ENCODE measurements at regions not wholly inside any gene's neighbourhood (a gene's known extent, or its start where the extent isn't known, plus 50 kb on each side); places are given as distances from the start of the nearest gene placed in this dataset.

GRCh38 chr5:34545164-34545563, 111.0 kb upstream of the RAI14 start:
- no peak overlapping the region for H3K27ac ChIP-seq
- 47 to 81% (median 67%) methylated on average over 3 of the region's 3 CpGs for WGBS, 4 donors
- no peaks in the 10 kb centered on the region for H3K36me3 ChIP-seq (replicated peaks in 1 of 2)
- H3K4me1 ChIP-seq (replicated peaks in 1 of 2), result no peaks in the 10 kb centered on the region
- H3K9me3 ChIP-seq (replicated peaks in 1 of 3), result peaks cover 0 to 7% (median 0%) of the 10 kb centered on the region in 3 donors
- no peak for TF ChIP-seq POLR2A (IDR thresholded peaks at IDR 0.05)
- TF ChIP-seq, protein P1, sequence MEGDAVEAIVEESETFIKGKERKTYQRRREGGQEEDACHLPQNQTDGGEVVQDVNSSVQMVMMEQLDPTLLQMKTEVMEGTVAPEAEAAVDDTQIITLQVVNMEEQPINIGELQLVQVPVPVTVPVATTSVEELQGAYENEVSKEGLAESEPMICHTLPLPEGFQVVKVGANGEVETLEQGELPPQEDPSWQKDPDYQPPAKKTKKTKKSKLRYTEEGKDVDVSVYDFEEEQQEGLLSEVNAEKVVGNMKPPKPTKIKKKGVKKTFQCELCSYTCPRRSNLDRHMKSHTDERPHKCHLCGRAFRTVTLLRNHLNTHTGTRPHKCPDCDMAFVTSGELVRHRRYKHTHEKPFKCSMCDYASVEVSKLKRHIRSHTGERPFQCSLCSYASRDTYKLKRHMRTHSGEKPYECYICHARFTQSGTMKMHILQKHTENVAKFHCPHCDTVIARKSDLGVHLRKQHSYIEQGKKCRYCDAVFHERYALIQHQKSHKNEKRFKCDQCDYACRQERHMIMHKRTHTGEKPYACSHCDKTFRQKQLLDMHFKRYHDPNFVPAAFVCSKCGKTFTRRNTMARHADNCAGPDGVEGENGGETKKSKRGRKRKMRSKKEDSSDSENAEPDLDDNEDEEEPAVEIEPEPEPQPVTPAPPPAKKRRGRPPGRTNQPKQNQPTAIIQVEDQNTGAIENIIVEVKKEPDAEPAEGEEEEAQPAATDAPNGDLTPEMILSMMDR (IDR thresholded peaks at IDR 0.05), result no peak
- intact Hi-C loops (cut with DNase I), result no loop called here
- no peak for DNase-seq
- no peak overlapping the region for H3K4me3 ChIP-seq
- H3K27me3 ChIP-seq, result no peaks in the 10 kb centered on the region

DNA sequence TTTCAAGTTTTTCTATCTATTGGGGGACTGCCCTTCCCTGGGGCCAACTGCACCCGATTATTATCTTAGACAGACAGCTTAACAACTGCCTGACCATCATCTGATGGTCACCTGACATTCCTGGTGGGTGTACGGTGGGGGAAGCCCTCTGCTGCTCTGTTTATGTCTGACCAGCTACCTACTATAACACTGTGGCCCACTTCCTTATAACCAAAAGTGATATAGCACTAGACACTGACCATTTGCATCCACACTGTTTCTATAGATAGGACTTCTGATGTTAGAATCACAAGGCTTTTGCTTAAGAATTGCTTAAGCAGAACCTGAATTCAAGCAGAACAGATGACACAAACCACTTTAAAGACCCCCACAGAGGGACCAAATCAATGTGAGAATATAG, 110.5 kb upstream of the RAI14 start:
- H3K4me1 ChIP-seq (replicated peaks in 1 of 2), result no peaks in the 10 kb centered on the region
- no peak for DNase-seq
- TF ChIP-seq, protein P1 (IDR thresholded peaks at IDR 0.05), result no peak
- no peak for TF ChIP-seq POLR2A (IDR thresholded peaks at IDR 0.05)
- peaks cover 0 to 7% (median 0%) of the 10 kb centered on the region in 3 donors for H3K9me3 ChIP-seq (replicated peaks in 1 of 3)
- 56 to 80% (median 69%) methylated on average over 2 of the region's 2 CpGs for WGBS, 4 donors
- H3K4me3 ChIP-seq, result no peak overlapping the region
- H3K36me3 ChIP-seq (replicated peaks in 1 of 2), result no peaks in the 10 kb centered on the region
- no peak overlapping the region for H3K27ac ChIP-seq
- no peaks in the 10 kb centered on the region for H3K27me3 ChIP-seq
- intact Hi-C loops (cut with DNase I), result no loop called here

DNA sequence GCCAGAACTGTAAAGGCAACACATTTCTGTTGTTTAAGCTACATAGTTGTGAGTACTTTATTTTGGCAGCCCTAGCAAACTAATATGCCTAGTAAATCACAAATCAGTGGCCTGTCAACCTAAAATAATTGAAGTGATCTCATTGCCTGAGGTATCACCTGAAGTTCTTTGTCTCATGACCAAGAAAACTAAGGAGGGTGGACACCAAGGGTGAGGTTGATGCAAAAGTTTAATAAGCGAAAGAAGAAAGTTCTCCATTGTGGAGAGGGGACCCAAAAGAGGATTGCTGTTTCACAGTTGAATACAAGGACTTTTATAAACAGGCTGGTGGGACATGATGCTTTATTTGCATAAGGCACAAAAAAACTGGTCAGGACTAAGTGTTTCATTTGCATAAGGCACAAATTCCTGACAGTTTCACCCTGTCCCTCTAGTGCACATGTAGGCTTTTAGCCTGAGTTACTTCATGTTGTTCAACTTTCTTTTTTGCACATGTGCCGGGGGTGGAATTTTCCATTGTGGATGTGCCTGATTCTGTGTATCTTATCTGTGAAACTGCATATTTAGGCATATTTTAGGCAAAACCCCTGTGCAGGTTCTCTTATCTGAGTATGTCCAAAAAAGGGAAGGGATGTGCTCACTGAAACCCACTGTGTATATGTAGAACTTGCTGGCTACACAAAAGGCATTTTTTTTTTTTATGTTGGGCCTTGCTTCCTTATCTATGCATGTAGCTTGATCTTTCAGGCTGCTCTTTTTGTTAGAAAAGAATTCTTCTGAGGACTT, 108.6 kb upstream of the RAI14 start:
- TF ChIP-seq, protein P1 (IDR thresholded peaks at IDR 0.05), result no peak
- no peak for TF ChIP-seq POLR2A (IDR thresholded peaks at IDR 0.05)
- no peak overlapping the region for H3K4me3 ChIP-seq
- peaks cover 0 to 6% of the 10 kb centered on the region in 2 donors for H3K4me1 ChIP-seq (replicated peaks in 1 of 2)
- H3K27me3 ChIP-seq, result no peaks in the 10 kb centered on the region
- DNase-seq, result no peak
- intact Hi-C loops (cut with DNase I), result no loop called here
- WGBS, 4 donors, result 92 to 97% (median 95%) methylated on average over 2 of the region's 2 CpGs
- no peak overlapping the region for H3K27ac ChIP-seq
- peaks cover 0 to 7% (median 0%) of the 10 kb centered on the region in 3 donors for H3K9me3 ChIP-seq (replicated peaks in 1 of 3)
- no peaks in the 10 kb centered on the region for H3K36me3 ChIP-seq (replicated peaks in 1 of 2)

GRCh38 chr5:34548086-34548403, 108.1 kb upstream of the RAI14 start:
- no peak for DNase-seq
- no peaks in the 10 kb centered on the region for H3K27me3 ChIP-seq
- TF ChIP-seq, protein P1 (IDR thresholded peaks at IDR 0.05), result no peak
- no peak for TF ChIP-seq POLR2A (IDR thresholded peaks at IDR 0.05)
- 82 to 100% (median 89%) methylated on average over 1 of the region's 1 CpG for WGBS, 4 donors
- H3K9me3 ChIP-seq (replicated peaks in 1 of 3), result peaks cover 0 to 7% (median 0%) of the 10 kb centered on the region in 3 donors
- H3K4me1 ChIP-seq (replicated peaks in 1 of 2), result peaks cover 0 to 7% of the 10 kb centered on the region in 2 donors
- intact Hi-C loops (cut with DNase I), result no loop called here
- H3K4me3 ChIP-seq, result no peak overlapping the region
- no peaks in the 10 kb centered on the region for H3K36me3 ChIP-seq (replicated peaks in 1 of 2)
- H3K27ac ChIP-seq, result no peak overlapping the region

Data from adrenal gland (tissue), 9 donors.